Endometrium (tissue), 2 donors: ENCODE measurements at regions not wholly inside any gene's neighbourhood (a gene's known extent, or its start where the extent isn't known, plus 50 kb on each side); places are given as distances from the start of the nearest gene placed in this dataset.

ENCODE experiments used
- FAIRE-seq: peaks from 2 replicates; lab custom pipeline; 2012; peaks lifted over from hg19 to GRCh38; lab: Jason Lieb, UNC
- donor health status: control.
- donor health status: control.

- no peak for FAIRE-seq
Measured at GRCh38 chr5:67459253-67459652, 262.7 kb upstream of the CD180 start.

GRCh38 chr5:67455970-67456369 lies 259.4 kb upstream of the CD180 start:
- no peak for FAIRE-seq

DNA sequence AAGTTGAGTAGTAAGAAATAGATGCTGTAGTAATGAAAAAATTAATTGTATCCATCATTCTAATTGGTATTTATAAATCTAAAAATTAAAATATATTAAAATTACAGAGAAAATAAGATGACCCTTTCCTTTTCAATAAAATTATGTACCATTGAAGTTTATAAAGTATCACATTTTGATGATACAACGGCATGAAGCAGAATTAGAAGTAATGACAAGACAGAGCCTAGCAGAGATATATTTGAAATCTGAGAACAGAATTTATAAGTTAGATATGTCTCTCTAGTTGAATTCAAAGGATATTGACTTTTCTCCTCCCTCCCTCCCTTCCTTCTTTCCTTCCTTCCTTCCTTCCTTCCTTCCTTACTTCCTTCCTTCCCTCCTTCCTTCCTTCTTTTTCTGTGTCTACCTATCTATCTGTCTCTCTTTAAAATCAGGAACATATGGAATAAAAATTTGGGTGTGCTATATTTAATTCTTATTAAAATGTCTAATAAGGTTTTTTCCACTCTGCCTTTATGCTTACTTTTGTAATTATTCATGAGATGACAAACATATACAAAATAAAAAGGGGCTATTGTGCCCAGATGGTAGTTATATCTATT lies 258.5 kb upstream of the CD180 start:
- peak; percentile 23 for FAIRE-seq

DNA sequence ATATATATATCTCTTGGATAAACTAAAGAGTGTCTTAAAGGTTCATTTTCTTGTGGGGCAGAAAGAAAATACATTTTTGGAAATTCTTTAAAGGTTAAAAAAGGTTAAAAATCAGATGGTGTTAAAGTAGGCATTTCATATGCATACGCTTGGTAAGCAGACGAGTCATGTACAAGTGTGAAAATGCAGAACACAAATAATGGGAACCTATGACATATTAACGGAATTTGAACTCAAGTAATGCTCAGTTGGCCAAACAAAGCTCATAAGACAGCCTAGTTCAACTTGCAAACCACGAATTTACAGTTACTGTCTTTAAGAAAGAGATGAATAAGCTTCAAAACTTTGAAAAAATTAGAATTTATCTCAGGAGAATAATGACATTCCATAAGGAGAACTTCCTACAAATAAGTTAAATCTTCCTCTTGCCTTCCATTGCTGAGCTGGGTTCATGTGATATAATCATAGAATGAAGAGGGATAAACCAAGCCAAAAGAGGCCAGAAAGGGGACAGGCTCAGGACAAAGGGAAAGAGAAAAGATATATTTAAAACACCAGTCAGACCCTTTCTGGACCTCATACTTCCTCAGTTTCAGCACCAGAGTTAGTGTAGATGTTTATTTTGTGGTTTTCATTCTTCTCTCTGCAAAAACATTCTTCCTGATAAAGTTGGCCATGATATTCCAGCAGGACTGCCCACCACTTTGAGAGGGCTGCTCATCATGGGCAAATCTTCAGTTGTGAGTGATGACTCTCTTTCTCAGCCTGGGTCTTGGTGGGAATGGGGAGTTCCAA lies 256.7 kb upstream of the CD180 start:
- FAIRE-seq, result no peak

- FAIRE-seq, result no peak
Measured at GRCh38 chr5:67451640-67452279, 255.2 kb upstream of the CD180 start.

DNA sequence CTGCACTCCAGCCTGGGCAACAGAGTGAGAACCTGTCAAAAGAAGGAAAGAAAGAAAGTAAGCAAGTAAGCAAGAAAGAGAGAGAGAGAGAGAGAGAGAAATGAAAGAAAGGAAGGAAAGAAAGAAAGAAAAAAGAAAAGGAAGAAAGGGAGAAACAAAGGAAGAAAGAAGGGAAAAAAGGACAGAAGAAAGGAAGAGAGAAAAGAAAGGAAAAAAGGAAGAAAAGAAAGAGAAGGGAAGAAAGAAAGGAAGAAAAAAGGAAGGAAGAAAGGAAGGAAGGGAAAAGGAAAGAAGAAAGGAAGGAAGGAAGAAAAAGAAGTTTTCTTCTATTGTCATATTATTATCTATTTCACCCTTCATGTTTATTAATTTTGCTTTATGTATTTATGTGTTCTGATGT lies 251.1 kb upstream of the CD180 start:
- no peak for FAIRE-seq

DNA sequence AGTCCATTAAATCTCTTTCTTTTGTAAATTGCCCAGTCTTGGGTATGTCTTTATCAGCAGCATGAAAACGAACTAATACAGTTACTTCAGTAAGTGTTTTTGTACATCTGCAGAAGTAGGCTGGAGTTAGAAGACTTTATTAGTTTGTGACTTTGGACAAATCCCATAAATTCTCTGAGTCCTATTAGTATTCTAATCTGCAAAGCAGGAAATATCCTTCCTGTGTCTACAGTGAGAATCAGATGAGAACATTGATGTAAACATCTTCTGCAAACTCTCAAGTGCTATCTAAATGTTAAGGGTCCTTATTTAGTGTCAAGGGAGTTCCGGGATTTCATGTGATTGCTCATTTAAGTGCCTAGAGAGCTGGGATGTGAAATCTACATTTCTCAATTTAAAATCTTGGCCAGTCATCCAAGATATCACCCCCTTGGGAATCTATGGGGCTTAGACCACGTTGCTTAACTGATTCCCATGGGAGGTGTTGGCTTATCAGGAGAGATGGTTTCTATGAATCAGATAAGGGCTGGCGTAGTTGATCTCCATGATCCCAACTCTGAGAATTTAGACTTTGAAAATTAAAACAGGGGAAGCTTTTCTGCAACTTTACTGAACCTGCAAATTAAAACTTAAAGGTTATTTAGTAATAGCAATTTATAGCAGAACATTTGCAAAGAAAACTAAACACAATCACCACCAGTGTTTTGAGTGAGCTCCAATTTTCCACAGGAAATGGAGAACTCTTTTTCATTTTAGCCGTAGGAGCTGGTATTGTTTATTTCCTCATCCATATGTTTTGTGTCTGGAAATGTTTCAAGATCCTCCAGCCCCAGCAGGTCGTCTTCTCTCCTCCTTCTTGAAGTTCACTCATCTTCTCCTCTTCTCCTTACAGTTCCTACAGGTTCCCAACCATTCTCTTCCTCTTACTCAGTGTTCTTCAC lies 241.6 kb upstream of the CD180 start:
- FAIRE-seq, result no peak

DNA sequence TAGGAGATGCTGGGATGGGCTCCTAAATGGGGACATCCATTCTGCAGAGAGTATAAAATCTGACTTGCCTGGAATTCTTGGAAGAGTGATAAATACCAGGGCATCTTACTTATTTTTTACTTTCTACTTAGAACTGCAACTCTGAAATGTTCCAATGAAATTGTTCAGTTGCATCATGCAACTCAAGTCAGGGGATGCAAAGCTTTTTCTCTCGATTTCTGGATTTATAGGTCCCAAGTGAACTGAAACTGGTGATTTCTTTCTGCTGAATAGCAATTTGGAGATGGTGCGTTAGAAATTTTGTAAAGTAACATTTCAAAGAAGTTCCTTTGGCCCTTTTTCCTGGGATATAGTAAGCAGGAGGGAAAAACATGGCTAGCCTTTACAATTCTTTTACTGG lies 238.4 kb upstream of the CD180 start:
- no peak for FAIRE-seq

DNA sequence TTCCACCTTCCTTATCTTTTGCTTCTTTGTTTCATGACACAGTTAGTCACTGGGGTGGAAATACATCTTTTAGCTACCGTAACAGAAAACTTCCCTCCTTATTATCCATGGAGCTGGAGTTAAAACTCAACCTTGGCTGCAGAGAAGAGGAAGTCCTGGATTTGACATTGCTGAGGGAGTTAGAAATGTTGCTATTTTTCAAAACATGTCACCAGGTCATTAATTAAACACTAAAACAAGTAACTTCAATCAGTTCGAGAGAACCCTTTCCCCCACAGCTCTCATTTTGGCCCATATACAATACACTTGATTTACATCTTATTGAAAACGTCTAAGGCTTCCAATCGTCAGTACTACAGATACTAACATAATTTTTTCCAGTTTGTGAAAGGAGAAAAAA lies 237.9 kb upstream of the CD180 start:
- FAIRE-seq, result peak; percentile 37

GRCh38 chr5:67432606-67433005 lies 236.0 kb upstream of the CD180 start:
- FAIRE-seq, result no peak

- FAIRE-seq, result no peak
Measured at GRCh38 chr5:67431191-67431590, 234.6 kb upstream of the CD180 start.

DNA sequence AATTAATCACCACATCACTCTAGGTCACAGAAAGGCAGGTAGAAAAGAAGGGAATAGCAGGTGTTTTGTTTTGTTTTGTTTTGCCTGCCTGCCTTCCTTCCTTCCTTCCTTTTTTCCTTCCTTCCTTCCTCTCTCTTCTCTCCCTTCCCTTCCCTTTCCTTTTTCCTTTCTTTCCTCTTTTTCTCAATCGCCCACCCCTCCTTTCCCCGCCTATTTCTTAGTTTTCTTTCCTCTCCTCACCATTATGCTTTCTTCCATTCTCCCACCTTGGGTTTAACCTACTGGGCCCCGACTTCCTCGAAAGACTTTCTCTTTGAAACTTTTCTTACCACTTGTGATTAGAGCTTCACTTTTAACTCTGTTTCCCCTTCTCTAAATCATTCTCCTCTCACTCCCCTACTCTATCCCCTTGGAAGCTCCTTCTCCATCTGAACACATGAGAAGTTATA lies 231.3 kb upstream of the CD180 start:
- FAIRE-seq, result no peak

DNA sequence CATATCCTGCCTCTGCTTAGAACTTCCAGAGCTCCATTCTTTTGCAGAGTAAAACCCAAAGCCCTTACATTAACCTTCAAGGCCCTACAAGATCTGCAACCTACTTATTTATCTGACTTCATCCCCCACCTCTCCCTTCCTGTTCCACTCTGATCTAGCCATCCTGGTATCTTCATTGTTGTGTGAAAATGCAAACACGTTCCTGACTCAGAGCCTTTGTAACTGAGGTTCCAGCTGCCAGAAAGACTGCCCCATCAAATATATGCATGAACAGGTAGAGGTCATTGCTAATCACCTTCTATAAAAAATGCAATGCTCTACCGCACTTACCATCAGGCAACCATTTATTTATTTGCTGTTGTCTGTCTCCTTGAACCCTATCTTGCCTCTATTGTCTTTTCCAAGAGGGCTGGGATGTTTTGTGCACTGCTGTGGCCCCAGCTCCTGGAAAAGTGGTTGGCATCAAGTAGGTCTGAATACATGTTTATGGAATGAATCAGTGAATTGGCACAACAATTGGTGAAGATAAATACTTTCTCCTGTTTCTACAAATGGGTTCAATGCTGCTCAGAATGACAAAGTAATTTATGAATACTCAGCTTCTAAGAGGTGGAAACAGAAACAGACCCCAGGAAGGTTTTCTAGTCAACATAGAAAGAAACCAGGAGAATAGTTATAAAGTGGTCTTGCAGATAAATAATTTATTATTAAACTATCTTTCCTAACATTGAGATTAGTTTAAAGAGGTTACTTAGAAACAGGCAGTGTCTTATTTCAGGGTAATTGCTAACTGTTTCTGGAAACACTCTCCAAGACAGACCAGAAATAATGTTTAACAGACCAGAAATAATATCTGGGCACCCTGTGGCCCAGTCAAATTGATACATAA lies 230.6 kb upstream of the CD180 start:
- FAIRE-seq, result no peak

DNA sequence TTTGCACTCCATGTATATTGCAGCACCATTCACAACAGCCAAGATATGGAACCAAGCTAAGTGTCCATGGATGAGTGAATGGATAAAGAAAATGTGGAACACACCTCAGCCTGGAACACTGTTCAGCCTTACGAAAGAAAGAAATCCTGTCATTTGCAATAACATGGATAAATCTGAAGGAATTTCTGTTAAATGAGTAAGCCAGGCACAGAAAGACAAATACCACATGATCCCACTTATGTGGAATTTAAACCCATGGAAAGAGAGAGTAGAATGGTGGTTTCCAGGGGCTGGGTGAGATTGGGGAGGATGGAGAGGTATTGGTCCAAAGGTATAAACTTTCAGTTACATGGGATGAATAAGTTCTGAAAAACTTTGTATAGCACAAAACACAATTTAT lies 228.9 kb upstream of the CD180 start:
- no peak for FAIRE-seq

GRCh38 chr5:67417839-67418238 lies 221.2 kb upstream of the CD180 start:
- FAIRE-seq, result no peak

DNA sequence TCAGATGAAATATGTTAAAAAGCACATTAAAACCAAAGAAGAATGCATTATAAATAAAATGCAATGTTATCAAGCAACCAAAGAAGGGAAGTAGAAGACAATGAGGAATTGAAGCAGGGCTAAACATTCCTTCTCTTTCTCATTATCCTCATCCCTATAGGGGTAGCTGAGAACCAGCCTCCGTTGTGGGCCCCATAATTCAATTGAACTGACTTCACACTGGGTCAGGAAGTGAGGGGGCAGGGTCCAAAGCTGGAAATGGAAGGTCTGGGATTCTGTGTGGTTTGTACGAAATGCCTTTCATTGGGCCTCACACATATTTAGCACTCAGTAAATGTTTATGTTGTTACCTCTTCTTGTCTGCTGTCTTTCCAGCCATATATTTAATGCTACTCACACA lies 220.4 kb upstream of the CD180 start:
- no peak for FAIRE-seq

DNA sequence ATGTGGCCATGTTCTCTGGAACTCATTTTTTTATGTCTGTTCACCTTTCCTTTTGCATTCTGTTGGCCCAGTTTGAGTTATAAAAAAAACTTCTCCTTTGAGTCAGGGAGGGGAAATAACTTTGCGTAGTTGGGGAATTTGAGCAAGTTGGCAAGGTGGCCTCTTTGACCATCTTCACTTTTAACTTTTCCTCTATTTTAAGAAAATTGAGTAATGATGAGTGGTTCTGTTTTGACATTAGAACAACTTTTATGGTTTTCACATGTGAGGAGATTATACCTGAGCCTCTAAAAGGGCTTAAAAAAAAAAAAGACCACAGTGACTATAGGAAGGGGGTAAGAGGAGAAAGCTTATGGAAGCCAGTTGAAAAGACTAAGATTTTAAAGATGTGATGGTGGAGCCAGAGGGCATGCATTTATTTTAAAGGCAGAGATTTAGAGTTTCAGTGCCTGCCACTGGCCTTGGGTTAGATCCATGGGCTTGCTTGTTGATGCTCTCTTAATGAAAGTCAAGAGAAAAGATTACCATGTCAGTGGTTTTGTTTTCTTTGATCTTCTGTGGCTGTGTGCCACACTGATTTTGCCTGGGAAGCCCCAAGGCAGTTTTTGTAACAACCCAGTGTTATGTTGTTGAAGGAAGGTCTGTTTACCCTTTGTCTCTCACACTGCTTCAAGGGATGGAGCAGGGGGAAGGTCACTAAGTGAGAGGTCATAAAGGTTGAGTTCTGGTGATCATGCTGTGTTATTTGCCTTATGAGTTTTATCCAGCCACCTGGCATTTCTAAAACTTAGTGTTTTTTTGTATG lies 219.7 kb upstream of the CD180 start:
- no peak for FAIRE-seq

- no peak for FAIRE-seq
Measured at GRCh38 chr5:67414712-67415111, 218.1 kb upstream of the CD180 start.

DNA sequence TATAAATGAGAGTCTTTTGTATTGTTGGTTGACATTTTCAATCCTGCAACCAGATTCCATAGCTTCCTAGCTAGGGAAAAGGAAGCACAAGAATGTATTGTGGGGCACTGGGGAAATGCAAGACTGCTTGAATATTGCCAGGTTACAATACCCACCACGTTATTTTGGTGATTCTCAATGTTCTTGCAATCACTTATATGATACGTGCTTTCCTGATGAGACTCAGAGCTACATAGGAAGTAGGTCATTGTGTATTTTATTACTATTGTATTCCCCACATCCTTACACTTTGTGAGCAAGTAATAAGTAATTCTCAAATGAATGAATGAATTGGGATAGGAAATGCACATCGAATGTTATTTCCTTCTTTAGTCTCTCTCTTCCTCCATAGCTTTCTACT lies 217.1 kb upstream of the CD180 start:
- FAIRE-seq, result no peak

GRCh38 chr5:67409126-67409777 lies 212.7 kb upstream of the CD180 start:
- FAIRE-seq, result peak; percentile 78
